Prostate gland (tissue), 2 donors: ENCODE measurements at regions not wholly inside any gene's neighbourhood (a gene's known extent, or its start where the extent isn't known, plus 50 kb on each side); places are given as distances from the start of the nearest gene placed in this dataset.

Source experiments
- POLR2A ChIP-seq: fragments of 450-650 bp; IDR thresholded peaks from one replicate; pipeline ENCODE4 v1.6.1; 2016; ENCODE audit warnings: antibody characterized with exemption, mild to moderate bottlenecking
- POLR2AphosphoS5 ChIP-seq: sonication (generic); formaldehyde crosslinking; IDR thresholded peaks from one replicate; pipeline ENCODE4 v1.6.1; 2017; ENCODE audit warnings: antibody characterized with exemption
- TF ChIP-seq, protein P1 (sequence below), 4 experiments: fragments of 200-600 bp in 2 of 4; fragments of 450-650 bp in 2 of 4; sonication (generic) in 2 of 4; IDR thresholded peaks; 1 replicate in 3 of 4; 2 replicates in 1 of 4; pipeline ENCODE4 v1.5.1; 2016 to 2019; ENCODE audit warnings: antibody characterized with exemption in 4 of 4, mild to moderate bottlenecking in 2 of 4, moderate library complexity in 2 of 4

DNA sequence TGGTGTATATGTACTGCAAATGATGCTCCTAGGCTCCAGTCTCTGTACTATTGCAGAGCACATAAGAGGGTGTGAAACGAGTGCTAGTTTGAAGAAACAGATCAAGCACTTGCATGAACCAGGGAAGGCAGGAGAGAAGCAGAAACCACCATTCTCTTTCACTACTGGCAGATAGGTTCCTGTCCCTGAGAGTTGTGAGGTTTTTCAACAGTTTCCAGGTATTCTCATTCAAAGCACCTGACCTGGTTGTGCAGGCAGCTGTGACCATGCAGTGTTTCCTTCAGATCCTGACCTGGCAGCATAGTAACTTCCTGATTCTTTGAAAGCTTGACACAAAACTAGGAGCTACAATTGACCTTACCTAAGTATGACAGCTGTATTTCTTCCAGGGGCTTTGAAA, 164.9 kb downstream of the UFM1 start:
- TF ChIP-seq, protein P1, sequence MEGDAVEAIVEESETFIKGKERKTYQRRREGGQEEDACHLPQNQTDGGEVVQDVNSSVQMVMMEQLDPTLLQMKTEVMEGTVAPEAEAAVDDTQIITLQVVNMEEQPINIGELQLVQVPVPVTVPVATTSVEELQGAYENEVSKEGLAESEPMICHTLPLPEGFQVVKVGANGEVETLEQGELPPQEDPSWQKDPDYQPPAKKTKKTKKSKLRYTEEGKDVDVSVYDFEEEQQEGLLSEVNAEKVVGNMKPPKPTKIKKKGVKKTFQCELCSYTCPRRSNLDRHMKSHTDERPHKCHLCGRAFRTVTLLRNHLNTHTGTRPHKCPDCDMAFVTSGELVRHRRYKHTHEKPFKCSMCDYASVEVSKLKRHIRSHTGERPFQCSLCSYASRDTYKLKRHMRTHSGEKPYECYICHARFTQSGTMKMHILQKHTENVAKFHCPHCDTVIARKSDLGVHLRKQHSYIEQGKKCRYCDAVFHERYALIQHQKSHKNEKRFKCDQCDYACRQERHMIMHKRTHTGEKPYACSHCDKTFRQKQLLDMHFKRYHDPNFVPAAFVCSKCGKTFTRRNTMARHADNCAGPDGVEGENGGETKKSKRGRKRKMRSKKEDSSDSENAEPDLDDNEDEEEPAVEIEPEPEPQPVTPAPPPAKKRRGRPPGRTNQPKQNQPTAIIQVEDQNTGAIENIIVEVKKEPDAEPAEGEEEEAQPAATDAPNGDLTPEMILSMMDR (IDR thresholded peaks at IDR 0.05): no peak
- no peak for TF ChIP-seq POLR2A
- TF ChIP-seq POLR2AphosphoS5: no peak
